Hepatocyte (in vitro differentiated cells): ENCODE measurements at regions not wholly inside any gene's neighbourhood (a gene's known extent, or its start where the extent isn't known, plus 50 kb on each side); places are given as distances from the start of the nearest gene placed in this dataset.
"Not testable (repeated sequence)": the region's sequence is repeated elsewhere in the genome, so short reads cannot be mapped to it uniquely, and the experiment has no call there.

ENCODE experiments used
- DNase-seq: peaks from one replicate; pipeline ENCODE4 v3.0.0-alpha.2; 2016; ENCODE audit warnings: low spot score
- H2AFZ ChIP-seq: fragments of 200-600 bp; sonication (generic); 2 replicates; pipeline ENCODE4 v1.6.0; 2016; ENCODE audit warnings: antibody characterized with exemption, mild to moderate bottlenecking
- H3K27ac ChIP-seq: fragments of 200-600 bp; sonication (generic); 2 replicates; pipeline ENCODE4 v1.5.1; 2016; ENCODE audit warnings: mild to moderate bottlenecking
- H3K27me3 ChIP-seq: fragments of 200-600 bp; sonication (generic); 2 replicates; pipeline ENCODE4 v1.6.1; 2016
- H3K36me3 ChIP-seq: fragments of 200-600 bp; sonication (generic); replicated peaks from 2 replicates; pipeline ENCODE4 v1.5.1; 2016; ENCODE audit warnings: low read depth; ENCODE audit not compliant: insufficient read depth
- H3K4me1 ChIP-seq: fragments of 200-600 bp; sonication (generic); 2 replicates; pipeline ENCODE4 v1.5.1; 2016; ENCODE audit warnings: mild to moderate bottlenecking, moderate library complexity; ENCODE audit not compliant: insufficient read depth
- H3K4me2 ChIP-seq: fragments of 200-600 bp; sonication (generic); 2 replicates; pipeline ENCODE4 v1.6.0; 2016
- H3K4me3 ChIP-seq: fragments of 200-600 bp; sonication (generic); 2 replicates; pipeline ENCODE4 v1.5.1; 2016; ENCODE audit warnings: mild to moderate bottlenecking
- H3K79me2 ChIP-seq: fragments of 200-600 bp; sonication (generic); 2 replicates; pipeline ENCODE4 v1.6.0; 2017; ENCODE audit warnings: mild to moderate bottlenecking
- H3K9me2 ChIP-seq: fragments of 200-600 bp; sonication (generic); replicated peaks from 2 replicates; pipeline ENCODE4 v1.6.0; 2017; ENCODE audit warnings: mild to moderate bottlenecking; ENCODE audit not compliant: insufficient read depth
- H3K9me3 ChIP-seq: fragments of 200-600 bp; sonication (generic); 2 replicates; pipeline ENCODE4 v1.5.1; 2016; ENCODE audit warnings: low read depth, mild to moderate bottlenecking
- H4K20me1 ChIP-seq: fragments of 200-600 bp; sonication (generic); 2 replicates; pipeline ENCODE4 v1.6.0; 2016; ENCODE audit warnings: mild to moderate bottlenecking; ENCODE audit not compliant: insufficient read depth, poor library complexity, severe bottlenecking
- EZH2 ChIP-seq: fragments of 200-600 bp; sonication (generic); IDR thresholded peaks from 2 replicates; pipeline ENCODE4 v1.6.1; 2016; ENCODE audit warnings: antibody characterized with exemption, mild to moderate bottlenecking, borderline replicate concordance
- EZH2phosphoT487 ChIP-seq: fragments of 200-600 bp; sonication (generic); IDR thresholded peaks from one replicate; pipeline ENCODE4 v1.6.1; 2018; ENCODE audit warnings: antibody characterized with exemption, mild to moderate bottlenecking, low read depth, moderate library complexity; ENCODE audit not compliant: unreplicated experiment, severe bottlenecking
- WGBS: methylation state at CpG from one replicate; pipeline ENCODE4 v1.1.6; 2016; ENCODE audit warnings: low lambda C conversion rate; ENCODE audit errors: missing lambda C conversion rate; 5-methylcytosine and 5-hydroxymethylcytosine counted together
- TF ChIP-seq, protein P1 (sequence below): fragments of 200-600 bp; sonication (generic); IDR thresholded peaks from 2 replicates; pipeline ENCODE4 v1.5.1; 2016; ENCODE audit warnings: antibody characterized with exemption, mild to moderate bottlenecking; ENCODE audit not compliant: poor library complexity

DNA sequence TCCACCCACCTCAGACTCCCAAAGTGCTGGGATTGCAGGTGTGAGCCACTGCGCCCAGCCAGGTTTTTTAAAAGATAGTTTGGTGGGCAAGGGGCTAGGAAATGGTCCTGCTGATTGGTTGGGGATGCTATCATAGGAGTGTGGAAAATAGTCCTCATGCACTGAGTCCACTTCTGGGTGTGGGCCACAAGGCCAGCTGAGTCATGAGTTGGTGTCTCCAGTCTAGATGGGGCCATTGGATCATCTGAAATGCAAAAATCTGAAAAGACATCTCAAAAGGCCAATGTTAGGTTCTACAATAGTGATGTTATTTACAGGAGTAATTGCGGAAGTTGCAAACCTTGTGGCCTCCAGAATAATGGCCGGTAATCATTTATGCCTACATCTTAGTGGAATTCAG is 221.1 kb downstream of the ZNF674 start:
- no peak for DNase-seq
- WGBS = 85% methylated on average over 3 of the region's 3 CpGs
- H3K9me3 ChIP-seq = no peaks in the 10 kb centered on the region
- no peaks in the 10 kb centered on the region for H3K27me3 ChIP-seq
- H2AFZ ChIP-seq = no peak overlapping the region
- peaks cover 44% of the 10 kb centered on the region for H3K4me1 ChIP-seq
- H3K27ac ChIP-seq = no peak overlapping the region
- H3K36me3 ChIP-seq = no peaks in the 10 kb centered on the region
- H3K9me2 ChIP-seq = no peaks in the 10 kb centered on the region
- no peak overlapping the region for H3K4me2 ChIP-seq
- H3K4me3 ChIP-seq = no peak overlapping the region
- TF ChIP-seq EZH2phosphoT487 = no peak
- no peak for TF ChIP-seq EZH2
- TF ChIP-seq, protein P1, sequence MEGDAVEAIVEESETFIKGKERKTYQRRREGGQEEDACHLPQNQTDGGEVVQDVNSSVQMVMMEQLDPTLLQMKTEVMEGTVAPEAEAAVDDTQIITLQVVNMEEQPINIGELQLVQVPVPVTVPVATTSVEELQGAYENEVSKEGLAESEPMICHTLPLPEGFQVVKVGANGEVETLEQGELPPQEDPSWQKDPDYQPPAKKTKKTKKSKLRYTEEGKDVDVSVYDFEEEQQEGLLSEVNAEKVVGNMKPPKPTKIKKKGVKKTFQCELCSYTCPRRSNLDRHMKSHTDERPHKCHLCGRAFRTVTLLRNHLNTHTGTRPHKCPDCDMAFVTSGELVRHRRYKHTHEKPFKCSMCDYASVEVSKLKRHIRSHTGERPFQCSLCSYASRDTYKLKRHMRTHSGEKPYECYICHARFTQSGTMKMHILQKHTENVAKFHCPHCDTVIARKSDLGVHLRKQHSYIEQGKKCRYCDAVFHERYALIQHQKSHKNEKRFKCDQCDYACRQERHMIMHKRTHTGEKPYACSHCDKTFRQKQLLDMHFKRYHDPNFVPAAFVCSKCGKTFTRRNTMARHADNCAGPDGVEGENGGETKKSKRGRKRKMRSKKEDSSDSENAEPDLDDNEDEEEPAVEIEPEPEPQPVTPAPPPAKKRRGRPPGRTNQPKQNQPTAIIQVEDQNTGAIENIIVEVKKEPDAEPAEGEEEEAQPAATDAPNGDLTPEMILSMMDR = no peak
- H4K20me1 ChIP-seq = no peaks in the 10 kb centered on the region
- H3K79me2 ChIP-seq = no peaks in the 10 kb centered on the region

DNA sequence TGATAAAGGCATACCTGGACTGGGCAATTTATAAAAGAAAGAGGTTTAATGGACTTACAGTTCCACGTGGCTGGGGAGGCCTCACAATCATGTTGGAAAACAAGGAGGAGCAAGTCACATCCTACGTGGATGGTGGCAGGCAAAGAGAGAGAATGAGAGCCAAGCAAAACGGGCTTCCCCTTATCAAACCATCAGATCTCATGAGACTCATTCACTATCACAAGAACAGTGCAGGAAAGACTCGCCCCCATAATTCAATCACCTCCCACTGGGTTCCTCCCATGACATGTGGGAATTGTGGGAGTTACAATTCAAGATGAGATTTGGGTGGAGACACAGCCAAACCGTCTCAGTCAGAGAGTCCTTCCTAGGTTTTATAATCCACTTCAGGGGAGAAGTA is 222.3 kb downstream of the ZNF674 start:
- H3K4me3 ChIP-seq, H3K36me3 ChIP-seq, H3K27me3 ChIP-seq, H2AFZ ChIP-seq, H3K4me2 ChIP-seq, H3K9me2 ChIP-seq, H3K9me3 ChIP-seq, H3K79me2 ChIP-seq, DNase-seq, H4K20me1 ChIP-seq: not testable (repeated sequence)
- peaks cover 40% of the 10 kb centered on the region for H3K4me1 ChIP-seq
- WGBS = 49% methylated on average over 5 of the region's 5 CpGs
- H3K27ac ChIP-seq = peak overlapping the region; percentile 94

DNA sequence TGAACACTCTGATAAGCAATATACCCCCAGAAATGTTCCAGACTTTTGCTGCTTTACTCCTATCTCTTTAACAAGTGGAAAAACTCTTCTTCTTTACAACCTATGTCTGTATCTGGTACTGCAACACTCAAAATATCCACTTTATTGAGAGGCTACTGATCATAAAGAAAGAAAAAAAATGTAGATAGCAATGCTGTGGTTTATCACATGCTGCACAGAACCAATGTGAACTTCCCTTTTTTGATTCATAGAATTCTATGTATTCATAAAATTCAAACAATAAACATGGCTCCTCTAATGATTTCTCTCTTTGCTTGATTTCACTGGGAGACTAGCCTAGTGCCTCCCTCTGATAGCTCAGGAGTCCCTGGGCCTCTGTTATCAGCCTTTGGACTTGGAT is 223.5 kb downstream of the ZNF674 start:
- DNase-seq = no peak
- H3K9me2 ChIP-seq = no peaks in the 10 kb centered on the region

DNA sequence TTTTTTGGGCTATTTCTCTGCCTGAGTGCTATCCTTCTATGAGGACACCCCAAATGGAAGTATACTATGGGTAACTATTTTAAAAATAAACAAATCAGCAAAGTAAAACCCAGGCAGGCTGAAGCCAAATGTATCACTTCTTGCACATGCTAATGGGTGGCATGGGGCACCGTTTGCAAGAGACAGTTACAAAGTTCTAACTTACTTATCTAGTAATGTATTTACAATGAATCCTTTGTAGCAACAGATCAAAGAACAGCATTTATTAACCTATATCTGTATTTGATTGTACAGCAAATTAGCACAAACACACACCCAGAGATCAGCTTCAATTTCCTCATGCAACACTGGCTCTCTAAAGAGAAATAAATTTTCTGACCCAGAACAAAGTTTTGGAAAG is 225.5 kb downstream of the ZNF674 start:
- Histone ChIP-seq H3K4me3 (no peak overlapping the region), H2AFZ (no peak overlapping the region), H3K79me2 (no peaks in the 10 kb centered on the region), H4K20me1 (no peaks in the 10 kb centered on the region), H3K4me2 (peak overlapping the region; percentile 23), H3K27ac (peak overlapping the region; percentile 85), H3K9me2 (no peaks in the 10 kb centered on the region), H3K4me1 (peaks cover 14% of the 10 kb centered on the region), H3K9me3 (no peaks in the 10 kb centered on the region), H3K36me3 (no peaks in the 10 kb centered on the region), H3K27me3 (no peaks in the 10 kb centered on the region)
- no peak for DNase-seq
- TF ChIP-seq EZH2 (no peak), EZH2phosphoT487 (no peak)
- TF ChIP-seq, protein P1 = no peak
- WGBS = 37% methylated on average over 1 of the region's 1 CpG

More for the DNA sequence above, 223.5 kb downstream of the ZNF674 start:
- Histone ChIP-seq H3K27ac (peak overlapping the region; percentile 94), H3K4me3 (no peak overlapping the region), H3K79me2 (no peaks in the 10 kb centered on the region), H3K9me3 (no peaks in the 10 kb centered on the region), H2AFZ (no peak overlapping the region), H3K27me3 (no peaks in the 10 kb centered on the region), H4K20me1 (no peaks in the 10 kb centered on the region), H3K36me3 (no peaks in the 10 kb centered on the region), H3K4me2 (no peak overlapping the region), H3K4me1 (peaks cover 30% of the 10 kb centered on the region)
- no peak for TF ChIP-seq EZH2phosphoT487

DNA sequence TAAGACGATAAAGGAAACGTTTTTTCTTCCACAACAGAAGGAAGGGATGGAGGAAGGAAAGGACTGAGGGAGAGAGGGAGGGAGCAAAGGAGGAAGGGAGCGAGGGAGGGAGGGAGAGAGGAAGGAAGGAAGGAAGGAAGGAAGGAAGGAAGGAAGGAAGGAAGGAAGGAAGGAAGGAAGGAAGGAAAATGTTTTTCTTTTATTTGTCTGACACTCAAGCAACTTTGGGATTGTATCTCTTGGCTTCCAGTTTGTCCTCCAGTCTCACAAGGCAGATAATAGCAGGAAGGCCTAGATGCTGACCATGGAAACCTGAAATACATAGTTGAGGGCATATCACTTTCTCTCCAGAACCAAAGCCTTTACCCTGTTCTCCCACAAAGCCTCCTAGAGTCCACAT is 226.7 kb downstream of the ZNF674 start:
- H3K4me2 ChIP-seq = no peak overlapping the region
- peaks cover 14% of the 10 kb centered on the region for H3K4me1 ChIP-seq
- no peaks in the 10 kb centered on the region for H3K27me3 ChIP-seq

More for the DNA sequence above, 226.7 kb downstream of the ZNF674 start:
- Histone ChIP-seq H3K9me3 (no peaks in the 10 kb centered on the region), H3K27ac (peak overlapping the region; percentile 85), H3K4me3 (no peak overlapping the region), H3K79me2 (no peaks in the 10 kb centered on the region), H2AFZ (no peak overlapping the region), H3K9me2 (no peaks in the 10 kb centered on the region), H4K20me1 (no peaks in the 10 kb centered on the region), H3K36me3 (no peaks in the 10 kb centered on the region)
- no peak for DNase-seq
- TF ChIP-seq, protein P1 = no peak
- TF ChIP-seq EZH2 (no peak), EZH2phosphoT487 (no peak)
- 51% methylated on average over 3 of the region's 3 CpGs for WGBS
